GM12891 (cell line): ENCODE measurements at regions not wholly inside any gene's neighbourhood (a gene's known extent, or its start where the extent isn't known, plus 50 kb on each side); places are given as distances from the start of the nearest gene placed in this dataset.

ENCODE experiments used
- DNase-seq: peaks from one replicate; pipeline ENCODE4 v3.0.0; 2011; ENCODE audit warnings: low spot score; ENCODE audit not compliant: insufficient read length
- FAIRE-seq: peaks from 2 replicates; lab custom pipeline; 2011; peaks lifted over from hg19 to GRCh38; lab: Jason Lieb, UNC
- PAX5 ChIP-seq: IDR thresholded peaks from 2 replicates; pipeline ENCODE4 v1.6.1; 2011; ENCODE audit warnings: low read length, moderate library complexity, mild to moderate bottlenecking; ENCODE audit not compliant: insufficient read depth, severe bottlenecking
- POLR2A ChIP-seq: IDR thresholded peaks from 2 replicates; pipeline ENCODE4 v1.6.1; 2011; ENCODE audit warnings: low read depth, low read length, control low read depth
- POLR2AphosphoS5 ChIP-seq: IDR thresholded peaks from 2 replicates; pipeline ENCODE4 v1.6.1; 2011; ENCODE audit warnings: low read depth, low read length, control low read depth
- POU2F2 ChIP-seq: IDR thresholded peaks from 2 replicates; pipeline ENCODE4 v1.6.1; 2011; ENCODE audit warnings: low read depth, mild to moderate bottlenecking, control low read depth, low read length, moderate library complexity
- SPI1 ChIP-seq: IDR thresholded peaks from 2 replicates; pipeline ENCODE4 v1.6.1; 2011; ENCODE audit warnings: low read depth, low read length, control low read depth
- TAF1 ChIP-seq: IDR thresholded peaks from 2 replicates; pipeline ENCODE4 v1.6.1; 2011; ENCODE audit warnings: low read depth, low read length, control low read depth

- DNase-seq (no peak), FAIRE-seq (no peak)
- no peak for TF ChIP-seq POLR2A
- no peak for TF ChIP-seq POLR2AphosphoS5
- no peak for TF ChIP-seq SPI1
- no peak for TF ChIP-seq POU2F2
- TF ChIP-seq TAF1 = no peak
- TF ChIP-seq PAX5 = no peak
Observed at GRCh38 chr18:40072761-40073160, 1882.3 kb upstream of the PIK3C3 start.

GRCh38 chr18:40066368-40066767 is 1888.7 kb upstream of the PIK3C3 start:
- no peak for TF ChIP-seq POLR2A
- no peak for TF ChIP-seq TAF1
- no peak for TF ChIP-seq POU2F2
- TF ChIP-seq SPI1 = no peak
- no peak for TF ChIP-seq POLR2AphosphoS5
- TF ChIP-seq PAX5 = no peak
- no peak for DNase-seq
- no peak for FAIRE-seq

GRCh38 chr18:40063488-40063887 is 1891.5 kb upstream of the PIK3C3 start:
- FAIRE-seq = no peak
- TF ChIP-seq POLR2AphosphoS5 = no peak
- TF ChIP-seq TAF1 = no peak
- TF ChIP-seq POLR2A = no peak
- no peak for TF ChIP-seq PAX5
- no peak for TF ChIP-seq POU2F2
- no peak for TF ChIP-seq SPI1

GRCh38 chr18:40061086-40061485 is 1893.9 kb upstream of the PIK3C3 start:
- TF ChIP-seq POLR2A (no peak), PAX5 (no peak), TAF1 (no peak), POU2F2 (no peak)
- DNase-seq (no peak), FAIRE-seq (no peak)

More at GRCh38 chr18:40063488-40063887, 1891.5 kb upstream of the PIK3C3 start:
- DNase-seq = no peak

GRCh38 chr18:40060562-40060961 is 1894.5 kb upstream of the PIK3C3 start:
- no peak for DNase-seq
- no peak for TF ChIP-seq SPI1
- TF ChIP-seq POU2F2 = no peak
- no peak for TF ChIP-seq POLR2AphosphoS5
- no peak for TF ChIP-seq POLR2A
- TF ChIP-seq PAX5 = no peak
- no peak for TF ChIP-seq TAF1
- no peak for FAIRE-seq

- DNase-seq = no peak
Observed at GRCh38 chr18:40058811-40059570, 1896.0 kb upstream of the PIK3C3 start.

GRCh38 chr18:40056079-40056692 is 1898.8 kb upstream of the PIK3C3 start:
- no peak for DNase-seq
- no peak for FAIRE-seq
- TF ChIP-seq POLR2AphosphoS5 (no peak), POLR2A (no peak), POU2F2 (no peak), PAX5 (no peak), TAF1 (no peak), SPI1 (no peak)

More at GRCh38 chr18:40058811-40059570, 1896.0 kb upstream of the PIK3C3 start:
- no peak for FAIRE-seq
- no peak for TF ChIP-seq POU2F2
- no peak for TF ChIP-seq TAF1
- TF ChIP-seq PAX5 = no peak
- no peak for TF ChIP-seq POLR2A
- no peak for TF ChIP-seq SPI1

GRCh38 chr18:40055262-40055661 is 1899.8 kb upstream of the PIK3C3 start:
- TF ChIP-seq POU2F2 = no peak
- TF ChIP-seq POLR2A = no peak
- no peak for TF ChIP-seq SPI1
- no peak for TF ChIP-seq POLR2AphosphoS5
- TF ChIP-seq PAX5 = no peak
- TF ChIP-seq TAF1 = no peak
- FAIRE-seq (no peak), DNase-seq (no peak)

GRCh38 chr18:40049716-40050115 is 1905.3 kb upstream of the PIK3C3 start:
- DNase-seq = no peak
- no peak for TF ChIP-seq TAF1
- TF ChIP-seq POLR2AphosphoS5 = no peak
- FAIRE-seq = no peak
